ENCODE measurements at regions not wholly inside any gene's neighbourhood (a gene's known extent, or its start where the extent isn't known, plus 50 kb on each side); places are given as distances from the start of the nearest gene placed in this dataset.
"Not testable (repeated sequence)": the region's sequence is repeated elsewhere in the genome, so short reads cannot be mapped to it uniquely, and the experiment has no call there.

DNA sequence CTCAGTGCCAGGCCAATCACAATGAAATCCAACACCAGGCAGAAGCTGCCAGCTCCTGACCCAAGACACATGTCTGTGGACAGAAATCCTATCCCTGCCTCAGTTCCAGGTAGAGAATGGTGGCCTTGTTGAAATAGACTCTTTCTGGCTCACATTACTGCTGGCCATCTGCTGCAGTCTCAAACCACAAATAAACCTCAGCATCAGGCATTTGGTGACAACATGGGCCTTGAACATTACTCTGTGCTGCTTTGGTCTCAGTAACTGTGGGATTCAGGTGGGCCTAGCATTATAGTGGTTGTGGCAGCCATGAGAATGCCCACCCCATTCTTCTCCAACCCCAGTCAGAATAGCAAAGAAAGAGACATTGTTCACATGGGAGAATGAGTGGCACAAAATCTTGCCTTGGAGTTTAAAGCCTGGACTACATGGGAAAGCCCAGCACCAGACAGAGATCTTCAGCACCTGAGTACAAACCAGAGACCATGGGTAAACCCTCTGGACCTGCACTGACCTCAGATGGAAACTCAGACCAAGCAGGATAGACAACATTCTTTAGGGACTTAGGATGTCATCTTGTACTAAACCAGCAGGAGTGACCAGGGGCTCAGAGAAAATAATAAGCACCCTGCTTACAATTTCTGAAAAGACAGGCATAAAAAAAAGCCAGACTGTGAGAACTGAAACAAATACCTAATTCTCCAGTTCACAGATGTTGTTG, 50.4 kb upstream of the TRAM1L1 start:
- no peak for TF ChIP-seq CTCF (IDR thresholded peaks at IDR 0.05; ENCODE audit: insufficient read depth, low read length, poor library complexity, severe bottlenecking)
- Histone ChIP-seq H3K27me3 (replicated peaks; ENCODE audit: control insufficient read depth, insufficient read depth, low read length) (no peaks in the 10 kb centered on the region), H3K4me3 (replicated peaks; ENCODE audit: low read depth, low read length) (no peak overlapping the region), H3K36me3 (ENCODE audit: control insufficient read depth, insufficient read depth, low read length) (no peaks in the 10 kb centered on the region)
- no peak for DNase-seq (ENCODE audit: extremely low read depth, insufficient read length)

- no peaks in the 10 kb centered on the region for H3K27me3 ChIP-seq (replicated peaks; ENCODE audit: control insufficient read depth, insufficient read depth, low read length)
- DNase-seq (ENCODE audit: extremely low read depth, insufficient read length), result no peak
- TF ChIP-seq CTCF (IDR thresholded peaks at IDR 0.05; ENCODE audit: insufficient read depth, low read length, poor library complexity, severe bottlenecking), result no peak
- H3K4me3 ChIP-seq (replicated peaks; ENCODE audit: low read depth, low read length), result no peak overlapping the region
- no peaks in the 10 kb centered on the region for H3K36me3 ChIP-seq (ENCODE audit: control insufficient read depth, insufficient read depth, low read length)
Measured at GRCh38 chr4:117137145-117137544, 51.8 kb upstream of the TRAM1L1 start.

DNA sequence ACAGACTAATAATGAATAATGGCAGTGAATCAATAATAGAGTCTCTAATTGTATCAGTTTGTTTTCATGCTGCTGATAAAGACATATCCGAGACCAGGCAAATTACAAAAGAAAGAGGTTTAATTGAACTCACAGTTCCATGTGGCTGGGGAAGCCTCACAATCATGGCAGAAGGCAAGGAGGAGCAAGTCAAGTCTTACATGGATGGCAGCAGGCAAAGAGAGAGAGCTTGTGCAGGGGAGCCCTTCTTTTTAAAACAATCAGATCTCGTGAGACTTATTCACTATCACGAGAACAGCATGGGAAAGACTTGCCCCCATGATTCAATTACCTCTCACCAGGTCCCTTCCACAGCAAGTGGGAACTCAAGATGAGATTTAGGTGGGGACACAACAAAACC, 53.4 kb upstream of the TRAM1L1 start:
- not testable (repeated sequence) for H3K27me3 ChIP-seq (replicated peaks; ENCODE audit: control insufficient read depth, insufficient read depth, low read length); H3K4me3 ChIP-seq (replicated peaks; ENCODE audit: low read depth, low read length); H3K36me3 ChIP-seq (ENCODE audit: control insufficient read depth, insufficient read depth, low read length); DNase-seq (ENCODE audit: extremely low read depth, insufficient read length)

GRCh38 chr4:117154251-117154650, 68.9 kb upstream of the TRAM1L1 start:
- Histone ChIP-seq H3K4me3 (replicated peaks; ENCODE audit: low read depth, low read length) (no peak overlapping the region), H3K36me3 (ENCODE audit: control insufficient read depth, insufficient read depth, low read length) (no peaks in the 10 kb centered on the region), H3K27me3 (replicated peaks; ENCODE audit: control insufficient read depth, insufficient read depth, low read length) (no peaks in the 10 kb centered on the region)
- no peak for DNase-seq (ENCODE audit: extremely low read depth, insufficient read length)
- TF ChIP-seq CTCF (IDR thresholded peaks at IDR 0.05; ENCODE audit: insufficient read depth, low read length, poor library complexity, severe bottlenecking), result no peak

DNA sequence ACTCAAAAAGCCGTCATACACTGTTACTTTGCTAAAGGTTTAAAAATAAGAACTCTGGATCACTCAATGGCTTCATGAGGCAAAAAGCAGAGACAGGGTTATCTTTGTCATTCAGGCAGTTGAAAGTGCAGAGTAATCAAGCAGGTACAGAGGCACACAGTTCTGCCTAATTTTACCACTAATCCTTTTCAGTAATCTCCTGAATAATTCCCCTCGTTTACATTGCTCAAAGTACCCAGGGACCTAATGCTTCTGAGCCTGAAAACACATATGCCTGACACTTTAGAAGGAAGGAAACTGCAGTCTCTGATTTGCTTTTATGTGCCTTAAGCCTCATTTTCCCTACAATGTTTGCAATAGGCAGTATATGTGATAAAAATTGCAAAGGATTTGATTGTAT, 71.4 kb upstream of the TRAM1L1 start:
- no peak for TF ChIP-seq CTCF (IDR thresholded peaks at IDR 0.05; ENCODE audit: insufficient read depth, low read length, poor library complexity, severe bottlenecking)
- Histone ChIP-seq H3K4me3 (replicated peaks; ENCODE audit: low read depth, low read length) (no peak overlapping the region), H3K36me3 (ENCODE audit: control insufficient read depth, insufficient read depth, low read length) (no peaks in the 10 kb centered on the region), H3K27me3 (replicated peaks; ENCODE audit: control insufficient read depth, insufficient read depth, low read length) (no peaks in the 10 kb centered on the region)
- no peak for DNase-seq (ENCODE audit: extremely low read depth, insufficient read length)

- no peak overlapping the region for H3K4me3 ChIP-seq (replicated peaks; ENCODE audit: low read depth, low read length)
- no peaks in the 10 kb centered on the region for H3K36me3 ChIP-seq (ENCODE audit: control insufficient read depth, insufficient read depth, low read length)
- H3K27me3 ChIP-seq (replicated peaks; ENCODE audit: control insufficient read depth, insufficient read depth, low read length), result no peaks in the 10 kb centered on the region
- no peak for DNase-seq (ENCODE audit: extremely low read depth, insufficient read length)
- TF ChIP-seq CTCF (IDR thresholded peaks at IDR 0.05; ENCODE audit: insufficient read depth, low read length, poor library complexity, severe bottlenecking), result no peak
Measured at GRCh38 chr4:117157360-117157759, 72.0 kb upstream of the TRAM1L1 start.

All from GM06990 (cell line).